ENCODE measurements at regions not wholly inside any gene's neighbourhood (a gene's known extent, or its start where the extent isn't known, plus 50 kb on each side); places are given as distances from the start of the nearest gene placed in this dataset.

DNA sequence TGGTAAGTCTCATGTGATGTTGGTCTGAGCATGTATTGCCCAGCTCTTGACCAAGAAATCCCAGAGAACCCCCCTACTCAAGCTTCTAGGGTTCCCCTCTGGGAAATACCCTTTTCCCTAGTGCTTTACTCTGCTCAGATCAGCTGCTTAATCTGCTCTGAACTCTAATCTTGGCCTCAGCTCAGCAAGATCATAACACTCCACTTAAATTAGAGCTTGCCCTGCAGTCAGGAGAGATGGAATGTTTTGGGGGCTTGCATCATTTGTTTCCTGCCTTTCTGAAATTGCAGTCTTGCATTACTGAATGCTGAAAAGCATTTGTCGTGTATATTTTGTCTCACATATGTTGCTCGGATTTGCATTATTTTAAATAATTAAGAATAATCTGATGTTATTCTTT, 1153.6 kb downstream of the FSTL5 start:
- Histone ChIP-seq H3K36me3 (replicated peaks in 1 of 2; ENCODE audit: control extremely low read depth in 1 of 2, control insufficient read depth in 1 of 2, extremely low read depth in 1 of 2, insufficient read depth in 2 of 2, low read length in 1 of 2) (no peaks in the 10 kb centered on the region), H3K27ac (ENCODE audit: low read length in 2 of 2) (no peak overlapping the region), H3K4me1 (ENCODE audit: control insufficient read depth in 2 of 2, insufficient read depth in 2 of 2, low read length in 2 of 2) (no peaks in the 10 kb centered on the region), H3K9me3 (ENCODE audit: control extremely low read depth in 1 of 3, control insufficient read depth in 2 of 3, insufficient read depth in 1 of 3, low read length in 2 of 3) (no peaks in the 10 kb centered on the region), H3K27me3 (replicated peaks in 1 of 4; ENCODE audit: control extremely low read depth in 1 of 4, control insufficient read depth in 3 of 4, insufficient read depth in 4 of 4, low read length in 3 of 4) (no peaks in the 10 kb centered on the region), H3K9ac (ENCODE audit: low read length) (no peak overlapping the region), H2AFZ (ENCODE audit: insufficient read depth, low read depth, low read length, poor library complexity, severe bottlenecking) (no peak overlapping the region), H4K20me1 (ENCODE audit: control insufficient read depth, insufficient read depth, low read length, poor library complexity, severe bottlenecking) (no peaks in the 10 kb centered on the region), H3K79me2 (ENCODE audit: control insufficient read depth, insufficient read depth, low read length) (no peaks in the 10 kb centered on the region), H3K4me2 (replicated peaks; ENCODE audit: low read depth, low read length, poor library complexity, severe bottlenecking) (no peak overlapping the region), H3K4me3 (ENCODE audit: control extremely low read depth in 1 of 5, extremely low read depth in 1 of 5, insufficient read depth in 1 of 5, low read depth in 2 of 5, low read length in 4 of 5) (no peak overlapping the region)
- ATAC-seq (ENCODE audit: low read depth) (no peak), DNase-seq (no peak)
- CTCF ChIA-PET = no interaction called here
- no peaks in the 10 kb centered on the region for H3K4me1 Mint-ChIP-seq
- H3K27me3 Mint-ChIP-seq = no peaks in the 10 kb centered on the region
- no CpG with 5 or more reads among the region's 2 CpGs for WGBS (ENCODE audit: insufficient coverage)
- H3K27ac Mint-ChIP-seq = no peak overlapping the region
- intact Hi-C loops (cut with micrococcal nuclease) = no loop called here
- POLR2A ChIA-PET = no interaction called here
- TF ChIP-seq EZH2 (IDR thresholded peaks at IDR 0.05; ENCODE audit: borderline replicate concordance, insufficient read depth, low read depth, low read length, poor library complexity, severe bottlenecking) = no peak
- TF ChIP-seq, protein P1, sequence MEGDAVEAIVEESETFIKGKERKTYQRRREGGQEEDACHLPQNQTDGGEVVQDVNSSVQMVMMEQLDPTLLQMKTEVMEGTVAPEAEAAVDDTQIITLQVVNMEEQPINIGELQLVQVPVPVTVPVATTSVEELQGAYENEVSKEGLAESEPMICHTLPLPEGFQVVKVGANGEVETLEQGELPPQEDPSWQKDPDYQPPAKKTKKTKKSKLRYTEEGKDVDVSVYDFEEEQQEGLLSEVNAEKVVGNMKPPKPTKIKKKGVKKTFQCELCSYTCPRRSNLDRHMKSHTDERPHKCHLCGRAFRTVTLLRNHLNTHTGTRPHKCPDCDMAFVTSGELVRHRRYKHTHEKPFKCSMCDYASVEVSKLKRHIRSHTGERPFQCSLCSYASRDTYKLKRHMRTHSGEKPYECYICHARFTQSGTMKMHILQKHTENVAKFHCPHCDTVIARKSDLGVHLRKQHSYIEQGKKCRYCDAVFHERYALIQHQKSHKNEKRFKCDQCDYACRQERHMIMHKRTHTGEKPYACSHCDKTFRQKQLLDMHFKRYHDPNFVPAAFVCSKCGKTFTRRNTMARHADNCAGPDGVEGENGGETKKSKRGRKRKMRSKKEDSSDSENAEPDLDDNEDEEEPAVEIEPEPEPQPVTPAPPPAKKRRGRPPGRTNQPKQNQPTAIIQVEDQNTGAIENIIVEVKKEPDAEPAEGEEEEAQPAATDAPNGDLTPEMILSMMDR (IDR thresholded peaks at IDR 0.05) = no peak
- H3K4me3 Mint-ChIP-seq = no peak overlapping the region
- H3K9me3 Mint-ChIP-seq (ENCODE audit: insufficient read depth) = no peaks in the 10 kb centered on the region

Measured in B cell (primary cell).